Lower lobe of right lung (tissue), 2 donors: ENCODE measurements at regions not wholly inside any gene's neighbourhood (a gene's known extent, or its start where the extent isn't known, plus 50 kb on each side); places are given as distances from the start of the nearest gene placed in this dataset.

ENCODE experiments used
- ATAC-seq, 2 donors: fragments of 200-7000 bp; cut with Tn5 transposase; one replicate each; pipeline ENCODE4 v1.9.1; 2020 to 2022; ENCODE audit warnings: mild to moderate bottlenecking in 2 of 2, moderate library complexity in 2 of 2
- DNase-seq: peaks from one replicate; pipeline ENCODE4 v3.0.0-alpha.2; 2020
- H3K27ac ChIP-seq: fragments of 200-600 bp; one replicate; pipeline ENCODE4 v1.8.0; 2022
- H3K27me3 ChIP-seq: fragments of 200-600 bp; one replicate; pipeline ENCODE4 v1.8.0; 2022; ENCODE audit warnings: low read depth
- H3K36me3 ChIP-seq: fragments of 200-600 bp; one replicate; pipeline ENCODE4 v1.8.0; 2022; ENCODE audit warnings: mild to moderate bottlenecking
- H3K4me1 ChIP-seq: fragments of 200-600 bp; one replicate; pipeline ENCODE4 v1.8.0; 2022
- H3K4me3 ChIP-seq: fragments of 200-600 bp; one replicate; pipeline ENCODE4 v1.8.0; 2022; ENCODE audit warnings: mild to moderate bottlenecking
- H3K9me3 ChIP-seq: fragments of 200-600 bp; one replicate; pipeline ENCODE4 v1.8.0; 2022
- CTCF ChIP-seq: fragments of 200-600 bp; IDR thresholded peaks from one replicate; pipeline ENCODE4 v1.8.0; 2022; ENCODE audit warnings: antibody characterized with exemption, mild to moderate bottlenecking
- intact Hi-C: fragments of 100-400 bp; cut with DNase I; formaldehyde crosslinking; loops from one replicate; pipeline ENCODE4 v1.11.0; 2022
- donor health status: DM: no; HTN: yes; CAD: no; lungs with severe emphysema.

GRCh38 chr2:128555433-128555832 lies 236.8 kb upstream of the HS6ST1 start:
- ATAC-seq (no peak), DNase-seq (no peak)
- Histone ChIP-seq H3K4me1 (no peaks in the 10 kb centered on the region), H3K9me3 (no peaks in the 10 kb centered on the region), H3K27ac (no peak overlapping the region), H3K36me3 (no peaks in the 10 kb centered on the region), H3K27me3 (no peaks in the 10 kb centered on the region), H3K4me3 (no peak overlapping the region)
- TF ChIP-seq CTCF: no peak
- intact Hi-C loops: no loop called here

DNA sequence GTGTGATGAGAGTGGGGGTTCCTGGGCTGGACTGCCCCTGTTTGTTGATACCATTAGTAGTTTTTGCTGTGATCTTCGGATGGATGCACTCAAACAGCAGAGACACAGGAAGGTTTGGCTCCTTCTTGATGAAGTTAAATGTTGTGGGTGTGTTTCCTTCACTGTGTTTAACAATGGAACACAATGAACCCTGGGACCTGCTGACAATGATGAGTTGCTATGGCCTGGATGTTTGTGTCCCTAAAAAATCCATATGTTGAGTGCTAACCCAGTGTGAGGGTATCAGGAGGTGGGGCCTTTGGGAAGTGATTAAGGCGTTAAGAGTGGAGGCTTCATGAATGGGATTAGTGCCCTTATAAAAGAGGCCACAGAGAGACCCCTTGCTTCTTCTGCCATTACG lies 237.4 kb upstream of the HS6ST1 start:
- Histone ChIP-seq H3K27me3 (no peaks in the 10 kb centered on the region), H3K36me3 (no peaks in the 10 kb centered on the region), H3K4me3 (no peak overlapping the region), H3K9me3 (no peaks in the 10 kb centered on the region), H3K27ac (no peak overlapping the region), H3K4me1 (no peaks in the 10 kb centered on the region)
- TF ChIP-seq CTCF: no peak
- intact Hi-C loops: no loop called here
- no peak for ATAC-seq
- DNase-seq: no peak

DNA sequence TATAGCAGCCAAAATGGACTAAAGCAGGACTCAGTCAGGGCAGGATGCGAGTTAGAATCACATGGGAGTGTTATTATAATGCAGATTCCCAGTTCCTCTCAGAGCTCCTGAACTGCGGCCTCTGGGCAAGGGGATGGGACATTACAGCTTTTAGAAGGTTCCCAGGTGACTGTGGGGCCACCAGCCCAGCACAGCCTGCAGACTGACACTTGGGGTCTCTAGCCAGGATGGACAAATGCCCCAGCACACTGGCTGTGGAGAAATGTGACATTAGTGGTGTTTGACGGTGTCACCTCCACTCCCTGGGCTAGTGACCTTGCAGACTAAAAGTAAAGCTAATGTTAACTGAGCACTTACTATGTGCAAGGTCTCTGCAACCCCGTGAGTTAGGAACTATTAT lies 238.0 kb upstream of the HS6ST1 start:
- no peak overlapping the region for H3K4me3 ChIP-seq
- intact Hi-C loops: no loop called here
- TF ChIP-seq CTCF: no peak
- H3K27me3 ChIP-seq: no peaks in the 10 kb centered on the region
- H3K9me3 ChIP-seq: no peaks in the 10 kb centered on the region
- H3K27ac ChIP-seq: no peak overlapping the region
- H3K4me1 ChIP-seq: no peaks in the 10 kb centered on the region
- ATAC-seq (no peak), DNase-seq (no peak)
- no peaks in the 10 kb centered on the region for H3K36me3 ChIP-seq

- H3K4me3 ChIP-seq: no peak overlapping the region
- no peaks in the 10 kb centered on the region for H3K9me3 ChIP-seq
- H3K4me1 ChIP-seq: no peaks in the 10 kb centered on the region
- H3K36me3 ChIP-seq: no peaks in the 10 kb centered on the region
- H3K27ac ChIP-seq: no peak overlapping the region
- DNase-seq (no peak), ATAC-seq (no peak)
- TF ChIP-seq CTCF: no peak
- intact Hi-C loops: no loop called here
- H3K27me3 ChIP-seq: no peaks in the 10 kb centered on the region
Observed at GRCh38 chr2:128557069-128557468, 238.4 kb upstream of the HS6ST1 start.

DNA sequence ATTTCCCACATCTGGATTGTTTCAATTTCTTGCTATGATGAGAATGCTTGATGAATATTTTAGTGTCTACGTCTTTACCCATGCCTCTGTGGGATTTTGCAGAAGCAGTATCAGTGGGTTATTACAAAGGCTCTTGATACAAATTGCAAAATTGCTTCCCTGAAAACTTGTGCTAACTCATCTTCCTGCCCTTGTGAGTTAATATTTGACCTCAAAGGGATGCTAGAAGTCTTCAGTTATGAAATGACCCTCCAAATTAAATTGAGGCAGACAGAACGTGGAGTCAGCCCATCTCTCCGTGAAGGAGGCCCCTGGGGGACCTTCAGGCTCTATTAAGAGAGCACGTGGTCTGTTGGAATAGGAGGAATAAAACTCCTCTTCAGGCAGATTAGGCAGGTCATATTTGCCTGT lies 239.2 kb upstream of the HS6ST1 start:
- intact Hi-C loops: no loop called here
- H3K4me1 ChIP-seq: no peaks in the 10 kb centered on the region
- H3K27me3 ChIP-seq: no peaks in the 10 kb centered on the region
- DNase-seq (no peak), ATAC-seq (no peak)
- H3K9me3 ChIP-seq: no peaks in the 10 kb centered on the region
- no peaks in the 10 kb centered on the region for H3K36me3 ChIP-seq
- no peak overlapping the region for H3K4me3 ChIP-seq
- no peak for TF ChIP-seq CTCF
- H3K27ac ChIP-seq: no peak overlapping the region

DNA sequence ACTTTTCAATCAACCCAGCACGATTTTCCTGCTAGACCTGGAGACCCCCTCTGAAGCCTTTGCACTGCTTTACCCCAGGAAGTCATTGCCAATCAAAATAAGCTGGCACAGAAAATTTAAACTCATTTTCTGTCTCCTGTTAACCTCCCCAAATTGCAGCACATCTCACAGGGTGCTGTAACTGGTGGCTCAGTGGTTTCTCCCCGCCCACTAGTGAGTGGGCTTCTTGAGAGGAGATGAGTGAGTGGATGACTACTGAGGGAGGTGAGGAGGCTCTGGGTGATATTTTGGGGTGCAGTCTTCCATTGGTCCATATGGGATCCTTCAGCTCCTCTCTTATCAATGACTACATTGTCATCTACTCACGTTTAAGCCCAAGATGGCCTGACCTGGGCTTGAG lies 239.8 kb upstream of the HS6ST1 start:
- no peak overlapping the region for H3K4me3 ChIP-seq
- H3K27me3 ChIP-seq: no peaks in the 10 kb centered on the region
- no peaks in the 10 kb centered on the region for H3K4me1 ChIP-seq
- no peak overlapping the region for H3K27ac ChIP-seq
- intact Hi-C loops: no loop called here
- TF ChIP-seq CTCF: no peak
- H3K36me3 ChIP-seq: no peaks in the 10 kb centered on the region
- DNase-seq: no peak
- ATAC-seq: no peak
- no peaks in the 10 kb centered on the region for H3K9me3 ChIP-seq
